ACC112 (cell line): ENCODE measurements at regions not wholly inside any gene's neighbourhood (a gene's known extent, or its start where the extent isn't known, plus 50 kb on each side); places are given as distances from the start of the nearest gene placed in this dataset.
A peak's percentile ranks its signal among the peaks of the same experiment; 100 is the strongest.

Experiments
- H2AFZ ChIP-seq: fragments of 200-600 bp; sonication (generic); one replicate; pipeline ENCODE4 v1.6.0; 2017; ENCODE audit warnings: antibody characterized with exemption, low read length; ENCODE audit not compliant: unreplicated experiment
- H3K27ac ChIP-seq: fragments of 200-600 bp; sonication (generic); 2 replicates; pipeline ENCODE4 v1.5.1; 2014; ENCODE audit warnings: low read depth, mild to moderate bottlenecking, antibody characterized with exemption, low read length, moderate library complexity
- H3K27me3 ChIP-seq: fragments of 200-600 bp; sonication (generic); 2 replicates; pipeline ENCODE4 v1.6.1; 2014; ENCODE audit warnings: mild to moderate bottlenecking, antibody characterized with exemption, low read length, moderate library complexity, mixed read lengths; ENCODE audit not compliant: insufficient read depth
- H3K36me3 ChIP-seq: fragments of 200-600 bp; sonication (generic); 2 replicates; pipeline ENCODE4 v1.6.1; 2016; ENCODE audit warnings: mild to moderate bottlenecking, antibody characterized with exemption, low read length, moderate library complexity, mixed read lengths; ENCODE audit not compliant: insufficient read depth
- H3K4me1 ChIP-seq: fragments of 200-600 bp; sonication (generic); one replicate; pipeline ENCODE4 v1.6.1; 2016; ENCODE audit warnings: low read length, mixed read lengths; ENCODE audit not compliant: insufficient read depth, unreplicated experiment, control insufficient read depth
- H3K4me3 ChIP-seq: fragments of 200-600 bp; sonication (generic); 2 replicates; pipeline ENCODE4 v1.5.1; 2014; ENCODE audit warnings: mild to moderate bottlenecking, low read depth, low read length
- H3K79me2 ChIP-seq: fragments of 200-600 bp; sonication (generic); one replicate; pipeline ENCODE4 v1.6.0; 2016; ENCODE audit warnings: low read length; ENCODE audit not compliant: control insufficient read depth, unreplicated experiment, insufficient read depth

DNA sequence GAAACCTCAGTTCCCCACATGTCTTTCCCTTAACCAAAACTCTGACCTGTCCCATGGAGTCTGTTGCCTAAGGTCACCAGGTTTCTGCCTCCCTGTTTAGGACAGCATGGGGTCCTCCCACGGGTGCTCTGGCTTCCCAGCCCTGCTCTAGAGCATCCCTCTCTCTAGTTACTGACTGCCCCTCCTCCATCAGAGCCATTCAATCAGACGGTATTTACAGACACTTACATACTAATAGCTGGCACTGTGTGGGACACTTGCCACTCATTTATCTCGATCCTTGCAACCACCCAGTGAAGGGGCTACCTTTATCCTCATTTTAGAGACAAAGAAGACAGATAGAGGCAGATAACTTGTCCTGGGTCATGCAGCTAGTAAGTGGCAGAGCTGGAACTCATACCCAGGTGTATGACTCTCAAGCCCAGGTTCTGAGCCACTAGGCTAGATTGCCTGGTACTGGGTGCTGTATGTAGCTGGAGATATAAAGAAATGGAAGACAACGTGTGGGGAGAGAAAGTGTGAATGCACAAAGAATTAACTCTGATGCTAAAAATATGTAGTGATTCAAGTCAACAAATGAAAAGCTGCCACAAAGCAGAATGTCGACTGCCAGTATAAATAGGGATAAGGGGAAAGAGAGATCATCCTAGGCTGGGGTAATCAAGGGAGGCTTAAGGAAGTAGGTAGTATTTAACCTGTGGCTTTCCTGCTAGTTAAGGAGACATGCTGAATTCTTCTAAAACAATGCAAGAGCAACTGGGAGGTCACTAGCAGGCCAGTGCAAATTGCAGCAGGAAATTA is 52.5 kb upstream of the PDE8B start:
- Histone ChIP-seq H2AFZ (no peak overlapping the region), H3K79me2 (no peaks in the 10 kb centered on the region), H3K27me3 (no peaks in the 10 kb centered on the region), H3K4me1 (no peaks in the 10 kb centered on the region), H3K27ac (no peak overlapping the region), H3K4me3 (no peak overlapping the region), H3K36me3 (no peaks in the 10 kb centered on the region)

- no peak overlapping the region for H2AFZ ChIP-seq
- no peaks in the 10 kb centered on the region for H3K36me3 ChIP-seq
- no peaks in the 10 kb centered on the region for H3K4me1 ChIP-seq
- H3K79me2 ChIP-seq, result no peaks in the 10 kb centered on the region
- no peak overlapping the region for H3K4me3 ChIP-seq
- no peak overlapping the region for H3K27ac ChIP-seq
- H3K27me3 ChIP-seq, result no peaks in the 10 kb centered on the region; the same call in 1 of the 2 replicates
Observed at GRCh38 chr5:77156379-77156778, 54.1 kb upstream of the PDE8B start.

DNA sequence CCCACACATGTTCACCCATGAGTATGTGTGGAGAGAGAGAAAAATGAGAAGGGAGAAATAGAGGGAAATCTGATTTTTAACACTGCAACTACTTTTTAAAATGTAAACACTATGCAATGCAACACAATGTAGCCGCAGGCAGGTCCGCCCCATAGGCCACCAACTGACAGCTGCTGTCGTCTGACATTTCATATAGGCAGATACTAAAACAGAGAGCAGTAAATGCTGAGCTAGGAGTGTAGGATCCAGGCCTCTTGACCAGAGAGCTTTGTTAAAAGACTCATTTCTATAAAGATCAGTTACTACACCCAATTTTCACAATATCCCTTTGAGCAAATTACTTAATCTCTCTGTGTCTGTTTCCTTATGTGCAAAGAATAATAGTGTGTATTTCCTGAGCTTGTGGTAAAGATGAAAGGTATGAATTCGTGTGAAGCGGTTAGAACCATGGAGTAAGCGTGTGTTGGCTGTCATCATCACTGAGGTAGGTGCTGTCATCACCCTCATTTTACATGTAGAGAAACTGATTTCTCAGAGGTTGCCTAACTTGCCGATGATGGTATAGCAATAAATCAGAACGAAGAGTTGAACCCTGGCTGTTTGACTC is 55.2 kb upstream of the PDE8B start:
- Histone ChIP-seq H2AFZ (no peak overlapping the region), H3K79me2 (no peaks in the 10 kb centered on the region), H3K4me1 (no peaks in the 10 kb centered on the region), H3K27ac (no peak overlapping the region), H3K27me3 (no peaks in the 10 kb centered on the region; the same call in 1 of the 2 replicates), H3K36me3 (no peaks in the 10 kb centered on the region), H3K4me3 (no peak overlapping the region)

DNA sequence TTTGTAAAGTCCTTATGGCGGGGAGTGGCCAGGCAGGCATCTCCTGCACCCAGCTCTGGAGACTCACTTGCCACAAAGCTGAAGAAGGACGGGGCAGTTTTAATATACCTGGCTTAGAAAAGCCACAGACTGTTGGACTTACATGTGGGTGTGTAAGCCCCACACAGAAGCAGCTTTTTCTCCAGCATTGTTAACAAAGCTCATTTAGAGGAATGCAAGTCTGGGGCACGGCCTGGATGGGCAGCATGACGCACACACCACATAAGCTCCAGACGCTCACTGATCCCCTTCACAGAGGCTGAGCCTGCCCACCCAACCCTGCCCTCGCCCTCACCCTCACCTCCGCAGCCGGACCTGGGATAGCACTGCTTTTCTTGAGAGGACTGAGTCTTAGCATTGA is 58.0 kb upstream of the PDE8B start:
- no peak overlapping the region for H3K4me3 ChIP-seq
- H2AFZ ChIP-seq, result no peak overlapping the region
- H3K36me3 ChIP-seq, result no peaks in the 10 kb centered on the region
- H3K27ac ChIP-seq, result no peak overlapping the region
- no peaks in the 10 kb centered on the region; the same call in 1 of the 2 replicates for H3K27me3 ChIP-seq
- H3K79me2 ChIP-seq, result no peaks in the 10 kb centered on the region
- no peaks in the 10 kb centered on the region for H3K4me1 ChIP-seq

DNA sequence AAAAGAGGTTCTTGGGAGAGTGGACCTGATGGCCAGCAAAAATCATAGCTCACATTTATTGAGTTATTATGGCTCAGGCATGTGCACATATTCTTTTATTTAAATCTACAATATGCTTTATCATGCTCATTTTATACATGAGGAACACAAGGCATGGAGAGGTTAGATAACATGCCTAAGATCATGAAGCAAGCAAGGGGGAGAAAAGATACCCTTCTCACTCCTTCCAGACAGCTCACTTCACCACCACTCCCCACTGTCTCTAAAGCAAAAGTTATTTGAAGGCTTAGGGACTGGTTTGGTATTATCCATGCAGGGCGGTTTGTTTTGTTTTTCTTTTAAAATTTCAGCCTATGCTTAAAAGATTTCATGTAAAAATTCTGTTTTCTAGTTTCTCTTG is 59.0 kb upstream of the PDE8B start:
- Histone ChIP-seq H3K27me3 (no peaks in the 10 kb centered on the region; the same call in 1 of the 2 replicates), H3K36me3 (no peaks in the 10 kb centered on the region), H3K79me2 (no peaks in the 10 kb centered on the region), H3K4me1 (no peaks in the 10 kb centered on the region), H3K4me3 (no peak overlapping the region), H2AFZ (no peak overlapping the region), H3K27ac (no peak overlapping the region)

DNA sequence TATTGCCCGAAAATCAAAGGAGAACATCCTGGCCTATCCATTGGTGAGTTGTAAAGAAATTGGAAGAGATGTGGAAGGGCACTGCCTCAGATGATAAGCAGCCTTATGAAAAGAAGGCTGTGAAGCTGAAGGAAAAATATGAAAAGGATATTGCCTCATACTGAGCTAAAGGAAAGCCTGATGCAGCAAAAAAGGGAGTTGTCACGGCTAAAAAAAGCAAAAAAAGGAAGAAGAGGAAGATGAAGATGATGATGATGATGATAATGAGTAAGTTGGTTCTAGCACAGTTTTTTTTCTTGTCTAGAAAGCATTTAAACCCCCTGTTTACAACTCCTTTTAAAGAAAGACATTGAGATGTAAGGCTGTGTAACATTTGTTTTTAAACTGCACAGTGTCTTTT is 59.8 kb upstream of the ZBED3 start:
- Histone ChIP-seq H3K79me2 (no peaks in the 10 kb centered on the region), H3K4me3 (no peak overlapping the region), H3K4me1 (peaks cover 11% of the 10 kb centered on the region), H3K27ac (no peak overlapping the region), H3K27me3 (no peaks in the 10 kb centered on the region; the same call in none of the 2 replicates), H2AFZ (no peak overlapping the region), H3K36me3 (no peaks in the 10 kb centered on the region)

GRCh38 chr5:77145666-77146065 is 58.6 kb upstream of the ZBED3 start:
- H3K79me2 ChIP-seq, result no peaks in the 10 kb centered on the region
- H3K27me3 ChIP-seq, result no peaks in the 10 kb centered on the region; the same call in 1 of the 2 replicates
- peak overlapping the region; percentile 79 for H2AFZ ChIP-seq
- H3K27ac ChIP-seq, result peak overlapping the region; percentile 55
- H3K4me3 ChIP-seq, result 0 out of 2 replicates have a peak overlapping the region, but pooled peaks have one; percentile 7
- peaks cover 11% of the 10 kb centered on the region for H3K4me1 ChIP-seq
- no peaks in the 10 kb centered on the region for H3K36me3 ChIP-seq

DNA sequence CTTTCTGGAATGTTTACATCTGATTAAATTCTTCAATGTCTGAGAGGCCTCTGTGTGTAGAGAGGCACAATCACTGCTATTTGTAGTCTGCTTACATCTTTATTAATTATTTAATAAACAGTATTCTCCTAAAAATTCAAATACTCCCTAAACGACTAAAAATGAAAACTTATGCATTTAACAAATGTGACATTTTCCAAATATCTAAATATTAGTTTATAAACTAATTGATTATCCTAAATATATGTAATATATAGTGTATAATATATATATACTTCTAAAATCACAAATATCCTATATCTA is 57.7 kb upstream of the ZBED3 start:
- no peak overlapping the region for H2AFZ ChIP-seq
- H3K4me1 ChIP-seq, result peaks cover 12% of the 10 kb centered on the region
- H3K27ac ChIP-seq, result no peak overlapping the region
- no peaks in the 10 kb centered on the region; the same call in 1 of the 2 replicates for H3K27me3 ChIP-seq
- no peak overlapping the region for H3K4me3 ChIP-seq
- no peaks in the 10 kb centered on the region for H3K79me2 ChIP-seq
- no peaks in the 10 kb centered on the region for H3K36me3 ChIP-seq

DNA sequence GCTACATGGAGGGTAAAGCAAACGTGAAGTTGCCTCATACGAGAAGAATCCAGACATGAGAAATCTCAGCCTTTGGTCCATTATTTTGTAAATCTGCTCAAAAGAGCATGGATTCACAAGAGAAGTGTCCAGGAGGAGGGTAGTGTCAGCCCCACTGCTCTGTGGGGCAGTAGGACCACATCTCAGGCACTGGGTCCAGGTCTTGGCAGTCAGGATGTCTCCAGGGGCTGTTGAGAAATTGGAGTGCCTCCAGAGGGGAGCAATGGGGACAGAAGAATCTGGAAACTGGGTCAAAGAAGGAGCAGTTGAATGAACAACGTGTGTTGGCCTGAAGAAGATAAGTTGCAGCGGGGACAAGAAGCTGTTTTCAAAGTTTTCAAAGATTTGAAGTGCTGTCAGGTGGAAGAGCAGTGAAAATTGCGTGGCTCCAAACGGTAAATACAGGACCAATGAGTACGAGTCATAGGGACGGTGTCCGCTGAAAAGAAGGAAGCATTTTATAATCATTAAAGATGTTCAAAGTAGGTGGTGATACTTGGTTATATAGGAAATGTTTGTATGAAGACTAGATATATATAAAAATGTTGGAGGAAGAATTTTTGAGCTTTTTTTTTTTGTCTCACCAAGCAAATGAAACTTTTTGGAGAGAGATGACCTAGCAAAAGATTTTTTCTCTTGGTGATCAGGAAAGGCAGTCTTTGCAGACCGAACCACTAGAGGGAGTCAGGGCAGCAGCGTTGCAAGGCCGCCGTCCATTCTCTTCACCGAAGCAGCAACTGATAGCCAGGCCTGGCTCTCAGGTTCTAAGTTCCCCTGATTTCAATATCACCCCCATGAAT is 57.1 kb upstream of the ZBED3 start:
- Histone ChIP-seq H3K36me3 (no peaks in the 10 kb centered on the region), H3K27ac (no peak overlapping the region), H3K79me2 (no peaks in the 10 kb centered on the region), H3K4me1 (peaks cover 18% of the 10 kb centered on the region), H3K27me3 (no peaks in the 10 kb centered on the region; the same call in 1 of the 2 replicates), H3K4me3 (peak overlapping the region; percentile 47), H2AFZ (peak overlapping the region; percentile 8)

DNA sequence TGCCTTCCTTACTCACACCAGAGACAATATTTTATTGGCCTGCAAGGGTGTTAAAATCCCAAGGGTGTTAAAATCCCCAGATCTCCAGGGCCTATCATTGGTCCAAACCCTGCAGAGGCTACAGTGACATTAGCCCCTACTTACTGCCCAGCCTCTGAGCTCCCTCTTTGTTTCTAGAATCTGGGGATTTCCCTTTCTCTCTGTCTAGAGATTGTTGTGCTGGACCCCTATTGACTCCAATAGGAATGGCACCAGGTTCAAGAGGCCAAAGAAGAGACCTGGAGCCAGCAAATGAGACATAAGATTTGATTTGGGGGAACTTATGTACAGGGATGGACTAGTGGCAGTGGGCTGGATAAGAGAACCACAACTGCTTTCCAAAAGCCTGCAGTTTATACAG is 53.3 kb upstream of the ZBED3 start:
- H3K79me2 ChIP-seq, result no peaks in the 10 kb centered on the region
- no peaks in the 10 kb centered on the region for H3K36me3 ChIP-seq
- H2AFZ ChIP-seq, result no peak overlapping the region
- H3K4me1 ChIP-seq, result peaks cover 15% of the 10 kb centered on the region
- no peak overlapping the region for H3K4me3 ChIP-seq
- H3K27ac ChIP-seq, result no peak overlapping the region
- H3K27me3 ChIP-seq, result peaks cover 20% of the 10 kb centered on the region
